H9 (cell line): ENCODE measurements at regions not wholly inside any gene's neighbourhood (a gene's known extent, or its start where the extent isn't known, plus 50 kb on each side); places are given as distances from the start of the nearest gene placed in this dataset.

Source experiments
- DNase-seq: peaks from one replicate; pipeline ENCODE4 v3.0.0-alpha.2; 2017
- H2AFZ ChIP-seq: one replicate; pipeline ENCODE4 v1.6.1; 2013; ENCODE audit warnings: mild to moderate bottlenecking, low read length, control low read depth, moderate library complexity
- H2AK5ac ChIP-seq: 2 replicates; pipeline ENCODE4 v1.6.1; 2013; ENCODE audit warnings: low read length, control low read depth, mixed read lengths; ENCODE audit not compliant: insufficient read length
- H2BK120ac ChIP-seq: one replicate; pipeline ENCODE4 v1.6.1; 2013; ENCODE audit warnings: low read depth, mild to moderate bottlenecking, low read length, control low read depth, inconsistent platforms; ENCODE audit not compliant: poor library complexity, severe bottlenecking
- H2BK12ac ChIP-seq: 2 replicates; pipeline ENCODE4 v1.6.1; 2013; ENCODE audit warnings: low read length, control low read depth, mixed read lengths, low read depth; ENCODE audit not compliant: insufficient read length
- H2BK15ac ChIP-seq: 2 replicates; pipeline ENCODE4 v1.6.1; 2013; ENCODE audit warnings: low read depth, low read length, control low read depth
- H2BK20ac ChIP-seq: one replicate; pipeline ENCODE4 v1.6.1; 2013; ENCODE audit warnings: low read depth, mild to moderate bottlenecking, low read length, control low read depth, inconsistent platforms; ENCODE audit not compliant: poor library complexity, severe bottlenecking
- H2BK5ac ChIP-seq: 2 replicates; pipeline ENCODE4 v1.6.1; 2013; ENCODE audit warnings: low read length, control low read depth, mixed read lengths; ENCODE audit not compliant: insufficient read length
- H3K14ac ChIP-seq: 2 replicates; pipeline ENCODE4 v1.6.1; 2013; ENCODE audit warnings: low read length, control low read depth; ENCODE audit not compliant: insufficient read depth
- H3K18ac ChIP-seq: 2 replicates; pipeline ENCODE4 v1.6.1; 2013; ENCODE audit warnings: low read depth, mild to moderate bottlenecking, mixed read lengths, low read length, control low read depth; ENCODE audit not compliant: insufficient read length
- H3K23ac ChIP-seq: 2 replicates; pipeline ENCODE4 v1.6.1; 2013; ENCODE audit warnings: low read length, control low read depth, mixed read lengths, low read depth; ENCODE audit not compliant: insufficient read length
- H3K23me2 ChIP-seq: 2 replicates; pipeline ENCODE4 v1.6.1; 2013; ENCODE audit warnings: low read depth, mild to moderate bottlenecking, mixed read lengths, low read length, control low read depth; ENCODE audit not compliant: insufficient read length, poor library complexity, severe bottlenecking
- H3K27ac ChIP-seq: 2 replicates; pipeline ENCODE4 v1.5.1; 2013; ENCODE audit warnings: low read length, control low read depth, mixed read lengths, low read depth; ENCODE audit not compliant: insufficient read length
- H3K27me3 ChIP-seq: 2 replicates; pipeline ENCODE4 v1.6.1; 2013; ENCODE audit warnings: low read length, control low read depth, inconsistent platforms; ENCODE audit not compliant: insufficient read depth
- H3K4ac ChIP-seq: 2 replicates; pipeline ENCODE4 v1.6.1; 2013; ENCODE audit warnings: low read depth, mild to moderate bottlenecking, control low read depth, inconsistent platforms, low read length, moderate library complexity
- H3K4me1 ChIP-seq: 2 replicates; pipeline ENCODE4 v1.6.1; 2013; ENCODE audit warnings: low read length, control low read depth, inconsistent platforms; ENCODE audit not compliant: insufficient read depth
- H3K4me2 ChIP-seq: 2 replicates; pipeline ENCODE4 v1.6.1; 2013; ENCODE audit warnings: low read length, control low read depth, mixed read lengths; ENCODE audit not compliant: insufficient read length, insufficient read depth
- H3K56ac ChIP-seq: 2 replicates; pipeline ENCODE4 v1.6.1; 2013; ENCODE audit warnings: low read depth, mild to moderate bottlenecking, mixed read lengths, low read length, control low read depth; ENCODE audit not compliant: insufficient read length
- H3K79me1 ChIP-seq: 2 replicates; pipeline ENCODE4 v1.6.1; 2013; ENCODE audit warnings: low read depth, mild to moderate bottlenecking, moderate library complexity, low read length, control low read depth, inconsistent platforms; ENCODE audit not compliant: insufficient read depth, poor library complexity, severe bottlenecking
- H3K79me2 ChIP-seq: 2 replicates; pipeline ENCODE4 v1.6.1; 2013; ENCODE audit warnings: low read length, control low read depth, inconsistent platforms; ENCODE audit not compliant: insufficient read depth
- H3K9ac ChIP-seq: 2 replicates; pipeline ENCODE4 v1.6.1; 2013; ENCODE audit warnings: low read length, control low read depth, mixed read lengths; ENCODE audit not compliant: insufficient read length; ENCODE audit errors: extremely low read depth
- H3K9me3 ChIP-seq: one replicate; pipeline ENCODE4 v1.6.1; 2013; ENCODE audit warnings: low read depth, low read length, inconsistent platforms; ENCODE audit not compliant: control insufficient read depth
- H3T11ph ChIP-seq: one replicate; pipeline ENCODE4 v1.6.1; 2013; ENCODE audit warnings: mild to moderate bottlenecking, low read length, control low read depth, inconsistent platforms
- H4K20me1 ChIP-seq: one replicate; pipeline ENCODE4 v1.6.1; 2013; ENCODE audit not compliant: control insufficient read depth, insufficient read length, insufficient read depth
- H4K5ac ChIP-seq: 2 replicates; pipeline ENCODE4 v1.6.1; 2013; ENCODE audit warnings: low read depth, mild to moderate bottlenecking, mixed read lengths, low read length, control low read depth; ENCODE audit not compliant: insufficient read length
- H4K8ac ChIP-seq: replicated peaks from 2 replicates; pipeline ENCODE4 v1.6.1; 2013; ENCODE audit warnings: low read length, control low read depth, mixed read lengths, low read depth; ENCODE audit not compliant: insufficient read length
- H4K91ac ChIP-seq: 2 replicates; pipeline ENCODE4 v1.6.1; 2013; ENCODE audit warnings: low read depth, mild to moderate bottlenecking, moderate library complexity, mixed read lengths, low read length, control low read depth; ENCODE audit not compliant: insufficient read length
- H3K27ac Mint-ChIP-seq, 3 experiments: 2 replicates in 2 of 3; 3 replicates in 1 of 3; pipeline ENCODE4 v1.8.0; 2020 to 2021; ENCODE audit warnings: mixed read lengths in 3 of 3, mild to moderate bottlenecking in 1 of 3, moderate library complexity in 1 of 3
- H3K27me3 Mint-ChIP-seq: 2 replicates; pipeline ENCODE4 v1.8.0; 2021; ENCODE audit warnings: low read depth, mild to moderate bottlenecking, moderate library complexity, mixed read lengths
- H3K36me3 Mint-ChIP-seq, 3 experiments: 2 replicates in 2 of 3; 3 replicates in 1 of 3; pipeline ENCODE4 v1.8.0; 2020 to 2021; ENCODE audit warnings: low read depth in 3 of 3, mixed read lengths in 3 of 3; ENCODE audit not compliant: insufficient read depth in 1 of 3
- H3K4me1 Mint-ChIP-seq, 2 experiments: 2 replicates each; pipeline ENCODE4 v1.8.0; 2020; ENCODE audit warnings: mixed read lengths in 2 of 2
- H3K4me3 Mint-ChIP-seq, 2 experiments: 2 replicates in 1 of 2; 3 replicates in 1 of 2; pipeline ENCODE4 v1.8.0; 2020 to 2021; ENCODE audit warnings: mild to moderate bottlenecking in 2 of 2, mixed read lengths in 2 of 2, moderate library complexity in 1 of 2
- H3K9me3 Mint-ChIP-seq, 2 experiments: 2 replicates in 1 of 2; 3 replicates in 1 of 2; pipeline ENCODE4 v1.8.0; 2020; ENCODE audit warnings: mild to moderate bottlenecking in 2 of 2, mixed read lengths in 2 of 2, moderate library complexity in 1 of 2
- CTCF ChIP-seq: fragments of 200-600 bp; sonication (generic); conservative IDR thresholded peaks from 3 replicates; pipeline ENCODE4 v1.8.0; 2021; ENCODE audit warnings: antibody characterized with exemption, mild to moderate bottlenecking
- WGBS: extraction: QIAGEN DNeasy Blood & Tissue Kit; methylation state at CpG from one replicate; pipeline ENCODE4 v1.1.7; 2013; ENCODE audit warnings: missing lambda C conversion rate, low lambda C conversion rate, mixed read lengths; ENCODE audit not compliant: insufficient read length; ENCODE audit errors: extremely low coverage; 5-methylcytosine and 5-hydroxymethylcytosine counted together

GRCh38 chr6:148231572-148231971, 111.1 kb upstream of the SASH1 start:
- no peaks in the 10 kb centered on the region for H3K79me2 ChIP-seq
- no peaks in the 10 kb centered on the region for H4K20me1 ChIP-seq
- no peak overlapping the region for H3K4me3 Mint-ChIP-seq
- H3K4me2 ChIP-seq, result no peak overlapping the region
- no peak overlapping the region for H4K5ac ChIP-seq
- no peak overlapping the region for H3K27ac Mint-ChIP-seq
- H2BK12ac ChIP-seq, result no peak overlapping the region
- H2BK5ac ChIP-seq, result no peak overlapping the region
- H3K23ac ChIP-seq, result no peak overlapping the region
- H3K27ac ChIP-seq, result no peak overlapping the region
- H3K9me3 ChIP-seq, result no peaks in the 10 kb centered on the region
- DNase-seq, result no peak
- no peaks in the 10 kb centered on the region for H3K23me2 ChIP-seq
- H2AK5ac ChIP-seq, result no peak overlapping the region
- H3K4me1 Mint-ChIP-seq, result peaks cover 3% of the 10 kb centered on the region in 2 experiments
- TF ChIP-seq CTCF, result no peak
- WGBS, result no CpG with 5 or more reads among the region's 4 CpGs
- H2AFZ ChIP-seq, result no peak overlapping the region
- H3K9me3 Mint-ChIP-seq, result no peaks in the 10 kb centered on the region
- H3K56ac ChIP-seq, result no peak overlapping the region
- no peak overlapping the region for H4K91ac ChIP-seq
- no peak overlapping the region for H2BK120ac ChIP-seq
- no peaks in the 10 kb centered on the region for H3K79me1 ChIP-seq
- H3K4ac ChIP-seq, result no peak overlapping the region
- no peaks in the 10 kb centered on the region for H3K4me1 ChIP-seq
- H3K14ac ChIP-seq, result no peak overlapping the region
- H3K27me3 ChIP-seq, result no peaks in the 10 kb centered on the region
- no peak overlapping the region for H3T11ph ChIP-seq
- H2BK20ac ChIP-seq, result no peak overlapping the region
- no peaks in the 10 kb centered on the region for H3K27me3 Mint-ChIP-seq
- no peak overlapping the region for H2BK15ac ChIP-seq
- H3K9ac ChIP-seq, result no peak overlapping the region
- no peak overlapping the region for H4K8ac ChIP-seq
- no peak overlapping the region for H3K18ac ChIP-seq
- no peaks in the 10 kb centered on the region for H3K36me3 Mint-ChIP-seq
